Tibial nerve (tissue), 4 donors: ENCODE measurements at regions not wholly inside any gene's neighbourhood (a gene's known extent, or its start where the extent isn't known, plus 50 kb on each side); places are given as distances from the start of the nearest gene placed in this dataset.
"Not testable (repeated sequence)": the region's sequence is repeated elsewhere in the genome, so short reads cannot be mapped to it uniquely, and the experiment has no call there.

Experiments used
- CTCF ChIP-seq, 5 experiments: fragments of 200-600 bp in 3 of 5; fragments of 450-650 bp in 2 of 5; sonication (generic) in 3 of 5; IDR thresholded peaks; one replicate each; pipeline ENCODE4 v1.5.1; 2016 to 2019; ENCODE audit warnings: antibody characterized with exemption in 5 of 5, mild to moderate bottlenecking in 3 of 5, moderate library complexity in 2 of 5
- EP300 ChIP-seq, 2 donors: sonication (generic); formaldehyde crosslinking; IDR thresholded peaks; one replicate each; pipeline ENCODE4 v1.6.1; 2017; ENCODE audit warnings: antibody characterized with exemption in 2 of 2, mild to moderate bottlenecking in 1 of 2
- POLR2A ChIP-seq, 2 donors: fragments of 450-650 bp; IDR thresholded peaks; one replicate each; pipeline ENCODE4 v1.6.1; 2017; ENCODE audit warnings: antibody characterized with exemption in 2 of 2, mild to moderate bottlenecking in 2 of 2, moderate library complexity in 2 of 2

- TF ChIP-seq CTCF, POLR2A, EP300 (IDR thresholded peaks at IDR 0.05): not testable (repeated sequence)
Observed at GRCh38 chr5:179456075-179456474, 94.3 kb upstream of the RUFY1 start.
